ENCODE measurements at regions not wholly inside any gene's neighbourhood (a gene's known extent, or its start where the extent isn't known, plus 50 kb on each side); places are given as distances from the start of the nearest gene placed in this dataset.

GRCh38 chr12:82529101-82529500, 157.6 kb upstream of the TMTC2 start:
- DNase-seq (ENCODE audit: insufficient read length, low spot score) (no peak), FAIRE-seq (no peak)
- TF ChIP-seq CTCF (IDR thresholded peaks at IDR 0.05; ENCODE audit: insufficient read depth, missing control alignments) = no peak

- no peak for TF ChIP-seq CTCF (IDR thresholded peaks at IDR 0.05; ENCODE audit: insufficient read depth, missing control alignments)
- no peak for FAIRE-seq
Observed at GRCh38 chr12:82529954-82530353, 156.8 kb upstream of the TMTC2 start.

GRCh38 chr12:82530394-82530793, 156.3 kb upstream of the TMTC2 start:
- FAIRE-seq (no peak), DNase-seq (ENCODE audit: insufficient read length, low spot score) (no peak)
- no peak for TF ChIP-seq CTCF (IDR thresholded peaks at IDR 0.05; ENCODE audit: insufficient read depth, missing control alignments)

More at GRCh38 chr12:82529954-82530353, 156.8 kb upstream of the TMTC2 start:
- no peak for DNase-seq (ENCODE audit: insufficient read length, low spot score)

- no peak for FAIRE-seq
- no peak for DNase-seq (ENCODE audit: insufficient read length, low spot score)
- no peak for TF ChIP-seq CTCF (IDR thresholded peaks at IDR 0.05; ENCODE audit: insufficient read depth, missing control alignments)
Observed at GRCh38 chr12:82533341-82533740, 153.4 kb upstream of the TMTC2 start.

GRCh38 chr12:82537436-82537835, 149.3 kb upstream of the TMTC2 start:
- FAIRE-seq (no peak), DNase-seq (ENCODE audit: insufficient read length, low spot score) (no peak)
- no peak for TF ChIP-seq CTCF (IDR thresholded peaks at IDR 0.05; ENCODE audit: insufficient read depth, missing control alignments)

GRCh38 chr12:82554529-82554928, 132.2 kb upstream of the TMTC2 start:
- DNase-seq (ENCODE audit: insufficient read length, low spot score) (no peak), FAIRE-seq (no peak)
- no peak for TF ChIP-seq CTCF (IDR thresholded peaks at IDR 0.05; ENCODE audit: insufficient read depth, missing control alignments)

GRCh38 chr12:82555699-82556098, 131.0 kb upstream of the TMTC2 start:
- DNase-seq (ENCODE audit: insufficient read length, low spot score) = no peak
- no peak for TF ChIP-seq CTCF (IDR thresholded peaks at IDR 0.05; ENCODE audit: insufficient read depth, missing control alignments)
- no peak for FAIRE-seq
